Urinary bladder (tissue), 3 donors: ENCODE measurements at regions not wholly inside any gene's neighbourhood (a gene's known extent, or its start where the extent isn't known, plus 50 kb on each side); places are given as distances from the start of the nearest gene placed in this dataset.
"Not testable (repeated sequence)": the region's sequence is repeated elsewhere in the genome, so short reads cannot be mapped to it uniquely, and the experiment has no call there.

Experiments
- DNase-seq: peaks from one replicate; pipeline ENCODE4 v3.0.0-alpha.2; 2015; ENCODE audit errors: extremely low spot score
- H3K27ac ChIP-seq: one replicate; pipeline ENCODE4 v1.5.1; 2013; ENCODE audit warnings: low read depth, mild to moderate bottlenecking, moderate library complexity
- H3K36me3 ChIP-seq: one replicate; pipeline ENCODE4 v1.6.1; 2013; ENCODE audit warnings: mild to moderate bottlenecking, moderate library complexity; ENCODE audit not compliant: insufficient read depth
- H3K4me1 ChIP-seq: one replicate; pipeline ENCODE4 v1.6.1; 2013; ENCODE audit warnings: mild to moderate bottlenecking, moderate library complexity; ENCODE audit not compliant: insufficient read depth
- H3K4me3 ChIP-seq: one replicate; pipeline ENCODE4 v1.5.1; 2013; ENCODE audit warnings: low read depth, low read length
- whole genome bisulfite sequencing: extraction: QIAGEN DNeasy Blood & Tissue Kit; methylation state at CpG from one replicate; pipeline ENCODE4 v1.1.7; 2013; 5-methylcytosine and 5-hydroxymethylcytosine counted together
- donor health status: healthy with polysubstance abuse.
- donor health status: healthy.

GRCh38 chrX:38937400-38937799, 136.1 kb downstream of the MID1IP1 start:
- Histone ChIP-seq H3K4me3 (no peak overlapping the region), H3K27ac (no peak overlapping the region), H3K4me1 (no peaks in the 10 kb centered on the region), H3K36me3 (no peaks in the 10 kb centered on the region)
- DNase-seq = no peak

GRCh38 chrX:38937926-38938325, 136.7 kb downstream of the MID1IP1 start:
- Histone ChIP-seq H3K36me3 (no peaks in the 10 kb centered on the region), H3K4me3 (no peak overlapping the region), H3K4me1 (no peaks in the 10 kb centered on the region), H3K27ac (no peak overlapping the region)
- no peak for DNase-seq
- WGBS = 83% methylated on average over 3 of the region's 3 CpGs

DNA sequence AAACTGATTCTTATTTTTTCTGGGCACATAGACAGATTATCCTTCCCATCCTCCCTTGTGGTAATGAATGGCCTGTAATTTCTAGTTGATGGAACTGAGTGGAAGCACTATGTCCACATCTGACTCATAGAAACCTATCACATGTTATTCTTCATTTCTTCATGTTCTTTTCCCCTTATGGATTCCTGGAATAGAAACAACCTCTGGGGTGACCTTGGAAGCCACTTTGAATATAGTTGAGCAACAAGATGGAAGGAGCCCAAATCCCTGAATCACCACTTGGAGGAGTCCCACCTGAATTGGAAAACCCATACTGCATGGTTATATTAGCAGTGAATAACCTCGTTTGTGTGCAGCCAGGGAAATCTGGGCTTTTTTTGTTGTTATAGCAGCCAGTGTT, 137.8 kb downstream of the MID1IP1 start:
- WGBS = 49% methylated on average over 1 of the region's 1 CpG
- Histone ChIP-seq H3K4me1 (no peaks in the 10 kb centered on the region), H3K36me3 (no peaks in the 10 kb centered on the region), H3K4me3 (no peak overlapping the region), H3K27ac (no peak overlapping the region)
- DNase-seq = no peak

DNA sequence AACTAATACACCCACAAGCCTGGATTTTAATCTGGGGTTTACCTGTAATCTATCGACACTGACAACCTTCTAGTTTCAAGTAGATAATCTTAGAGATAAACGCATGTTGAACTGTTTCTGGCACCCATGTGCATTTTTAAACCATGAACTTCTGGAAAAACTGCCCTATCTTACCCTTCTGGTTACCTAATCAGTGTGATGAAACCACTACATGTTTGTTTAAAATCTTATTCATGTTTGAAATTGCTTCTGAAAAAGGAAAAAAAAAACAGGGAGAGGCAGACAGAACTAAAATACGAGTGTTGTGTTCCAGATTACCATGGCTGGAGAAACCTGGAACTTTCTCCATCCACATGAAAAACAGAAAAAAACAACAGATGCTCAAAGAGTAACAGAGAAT, 139.3 kb downstream of the MID1IP1 start:
- DNase-seq = no peak
- 49% methylated on average over 3 of the region's 3 CpGs for WGBS
- Histone ChIP-seq H3K4me1 (no peaks in the 10 kb centered on the region), H3K36me3 (no peaks in the 10 kb centered on the region), H3K4me3 (no peak overlapping the region), H3K27ac (no peak overlapping the region)

- Histone ChIP-seq H3K4me3 (no peak overlapping the region), H3K27ac (no peak overlapping the region), H3K4me1 (no peaks in the 10 kb centered on the region), H3K36me3 (no peaks in the 10 kb centered on the region)
- WGBS = 64% methylated on average over 1 of the region's 1 CpG
- no peak for DNase-seq
These were observed 140.4 kb downstream of the MID1IP1 start for GRCh38 chrX:38941675-38942074.

DNA sequence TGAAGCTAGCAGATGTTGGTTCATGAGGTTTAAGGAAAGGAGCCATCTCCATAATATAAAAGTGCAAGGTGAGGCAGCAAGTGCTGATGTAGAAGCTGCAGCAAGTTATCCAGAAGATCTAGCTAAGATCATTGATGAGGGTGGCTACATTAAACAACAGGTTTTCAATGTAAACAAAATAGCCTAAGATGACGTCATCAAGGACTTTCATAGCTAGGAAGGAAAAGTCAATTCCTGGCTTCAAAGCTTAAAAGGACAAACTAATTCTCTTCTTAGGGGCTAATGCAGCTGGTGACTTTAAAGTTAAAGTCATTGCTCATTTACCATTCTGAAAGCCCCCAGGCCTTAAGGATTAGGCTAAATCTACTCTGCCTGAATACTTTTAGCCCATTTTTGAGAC, 141.9 kb downstream of the MID1IP1 start:
- 89% methylated on average over 1 of the region's 1 CpG for WGBS
- no peak overlapping the region for H3K4me3 ChIP-seq
- no peaks in the 10 kb centered on the region for H3K4me1 ChIP-seq
- no peak for DNase-seq
- no peaks in the 10 kb centered on the region for H3K36me3 ChIP-seq
- no peak overlapping the region for H3K27ac ChIP-seq

- Histone ChIP-seq H3K4me3 (no peak overlapping the region), H3K4me1 (no peaks in the 10 kb centered on the region), H3K27ac (no peak overlapping the region), H3K36me3 (no peaks in the 10 kb centered on the region)
- DNase-seq = no peak
These were observed 146.8 kb downstream of the MID1IP1 start for GRCh38 chrX:38948046-38948445.

- no peak overlapping the region for H3K4me3 ChIP-seq
- 93% methylated on average over 2 of the region's 2 CpGs for WGBS
- no peak for DNase-seq
- no peaks in the 10 kb centered on the region for H3K36me3 ChIP-seq
- no peaks in the 10 kb centered on the region for H3K4me1 ChIP-seq
- no peak overlapping the region for H3K27ac ChIP-seq
These were observed 153.3 kb downstream of the MID1IP1 start for GRCh38 chrX:38954520-38954919.

GRCh38 chrX:38959736-38960135, 158.5 kb downstream of the MID1IP1 start:
- Histone ChIP-seq H3K36me3 (no peaks in the 10 kb centered on the region), H3K4me3 (no peak overlapping the region), H3K4me1 (no peaks in the 10 kb centered on the region), H3K27ac (no peak overlapping the region)
- WGBS = 57% methylated on average over 1 of the region's 1 CpG
- DNase-seq = no peak

- DNase-seq = no peak
- Histone ChIP-seq H3K36me3 (no peaks in the 10 kb centered on the region), H3K4me1 (no peaks in the 10 kb centered on the region), H3K4me3 (no peak overlapping the region), H3K27ac (no peak overlapping the region)
- 78% methylated on average over 2 of the region's 2 CpGs for WGBS
These were observed 158.9 kb downstream of the MID1IP1 start for GRCh38 chrX:38960137-38960536.

DNA sequence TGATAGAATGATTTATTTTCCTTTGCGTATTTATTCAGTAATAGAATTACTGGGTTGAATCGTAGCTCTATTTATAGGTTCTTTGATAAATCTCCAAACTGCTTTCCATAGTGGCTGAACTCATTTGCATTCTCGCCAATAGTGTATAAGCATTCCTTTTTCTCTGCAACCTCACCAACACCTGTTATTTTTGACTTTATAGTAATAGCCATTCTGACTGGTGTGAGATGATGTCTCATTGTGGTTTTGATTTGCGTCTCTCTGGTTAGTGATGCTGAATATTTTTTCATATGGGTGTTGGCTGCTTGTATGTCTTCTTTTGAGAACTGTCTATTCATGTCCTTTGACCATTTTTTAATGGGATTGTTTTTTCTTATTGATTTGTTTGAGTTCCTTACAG, 160.7 kb downstream of the MID1IP1 start:
- 93% methylated on average over 4 of the region's 4 CpGs for WGBS
- H3K4me3 ChIP-seq = no peak overlapping the region
- no peaks in the 10 kb centered on the region for H3K4me1 ChIP-seq
- H3K27ac ChIP-seq = no peak overlapping the region
- DNase-seq = no peak
- no peaks in the 10 kb centered on the region for H3K36me3 ChIP-seq

DNA sequence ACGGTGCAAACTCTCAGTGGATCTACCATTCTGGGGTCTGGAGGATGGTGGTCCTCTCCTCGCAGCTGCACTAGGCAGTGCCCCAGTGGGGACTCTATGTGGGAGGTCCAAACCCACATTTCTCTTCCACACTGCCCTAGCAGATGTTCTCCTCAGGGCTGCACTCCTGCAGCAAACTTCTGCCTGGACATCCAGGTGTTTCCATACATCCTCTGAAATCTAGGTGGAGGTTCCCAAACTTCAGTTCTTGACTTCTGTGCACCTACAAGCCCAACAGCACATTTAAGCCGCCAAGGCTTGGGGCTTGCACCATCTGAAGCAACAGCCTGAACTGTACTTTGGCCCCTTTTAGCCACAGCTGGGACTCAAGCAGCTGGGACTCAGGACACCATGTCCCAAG, 162.0 kb downstream of the MID1IP1 start:
- not testable (repeated sequence) for DNase-seq, H3K4me3 ChIP-seq, H3K4me1 ChIP-seq, H3K27ac ChIP-seq, H3K36me3 ChIP-seq
- WGBS = 97% methylated on average over 3 of the region's 3 CpGs

GRCh38 chrX:38965888-38966287, 164.6 kb downstream of the MID1IP1 start:
- Histone ChIP-seq H3K27ac (no peak overlapping the region), H3K4me1 (no peaks in the 10 kb centered on the region), H3K36me3 (no peaks in the 10 kb centered on the region), H3K4me3 (no peak overlapping the region)
- 58% methylated on average over 6 of the region's 6 CpGs for WGBS
- no peak for DNase-seq

DNA sequence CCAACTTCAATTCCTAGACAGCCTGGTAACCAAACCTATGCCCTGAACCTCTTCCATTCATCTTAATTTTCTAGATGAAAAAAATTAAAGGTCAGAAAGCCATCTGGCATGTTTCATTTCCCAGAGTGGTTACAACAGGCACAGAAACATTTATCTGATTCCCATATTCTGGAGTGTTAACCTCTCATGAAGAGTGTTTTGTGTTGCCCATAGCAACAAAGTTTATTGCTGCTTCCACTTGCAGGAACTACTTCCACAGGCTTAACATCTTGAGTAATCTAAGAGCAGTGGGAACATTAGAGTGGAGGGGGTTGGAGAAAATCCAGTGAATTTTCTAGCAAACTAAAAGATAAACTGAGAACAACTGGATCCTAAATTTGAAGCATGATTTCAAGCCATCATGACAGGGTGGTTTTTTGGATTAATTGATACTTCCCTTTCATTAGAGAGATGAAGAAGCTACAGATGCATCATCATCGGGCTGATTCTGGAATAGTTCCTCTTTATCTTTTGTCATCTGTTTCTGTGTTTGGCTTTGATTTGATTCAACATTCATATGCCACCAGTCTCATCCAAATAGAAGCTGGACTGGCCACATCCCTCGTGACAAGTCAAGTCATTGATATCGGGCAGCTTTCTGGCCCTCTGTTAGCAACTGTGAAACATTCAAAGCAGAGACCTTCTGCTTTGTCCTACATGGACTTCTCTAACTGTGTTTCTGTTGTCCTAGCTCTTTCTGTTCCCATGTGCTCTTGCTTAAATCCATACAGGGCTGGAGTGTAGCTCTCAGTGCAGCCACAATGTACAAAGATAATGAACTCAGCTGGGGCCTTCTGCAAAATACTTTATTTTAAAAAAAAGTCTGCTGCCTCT, 167.3 kb downstream of the MID1IP1 start:
- WGBS = 19% methylated on average over 3 of the region's 3 CpGs
- H3K27ac ChIP-seq = no peak overlapping the region
- H3K36me3 ChIP-seq = no peaks in the 10 kb centered on the region
- no peaks in the 10 kb centered on the region for H3K4me1 ChIP-seq
- DNase-seq = no peak
- H3K4me3 ChIP-seq = no peak overlapping the region

GRCh38 chrX:38970074-38970473, 168.8 kb downstream of the MID1IP1 start:
- WGBS = 100% methylated on average over 1 of the region's 1 CpG
- no peak for DNase-seq
- Histone ChIP-seq H3K4me1 (no peaks in the 10 kb centered on the region), H3K4me3 (no peak overlapping the region), H3K27ac (no peak overlapping the region), H3K36me3 (no peaks in the 10 kb centered on the region)
